GM21786 (cell line): ENCODE measurements at regions not wholly inside any gene's neighbourhood (a gene's known extent, or its start where the extent isn't known, plus 50 kb on each side); places are given as distances from the start of the nearest gene placed in this dataset.
"Not testable (repeated sequence)": the region's sequence is repeated elsewhere in the genome, so short reads cannot be mapped to it uniquely, and the experiment has no call there.

Experiments used
- ATAC-seq: cut with Tn5 transposase; IDR thresholded peaks from one replicate; pipeline ENCODE4 v1.9.1; 2021; ENCODE audit not compliant: unreplicated experiment

DNA sequence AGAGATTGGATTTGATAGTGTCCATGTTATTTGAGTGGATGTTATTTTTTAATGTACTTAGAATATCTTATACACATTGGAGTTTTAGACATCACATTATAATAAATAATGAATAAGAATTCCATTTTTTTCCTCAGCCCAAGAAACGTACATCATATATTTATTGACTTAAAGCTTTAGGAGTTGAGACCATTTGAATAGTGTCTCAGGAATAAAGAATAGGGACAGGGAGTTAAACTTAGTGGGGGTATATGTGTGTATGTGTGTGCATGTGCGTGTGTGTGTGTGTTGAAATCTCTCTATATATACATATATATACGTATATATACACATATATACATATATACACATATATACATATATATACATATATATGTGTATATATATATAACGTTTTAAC is 542.9 kb upstream of the CHD1 start:
- ATAC-seq = not testable (repeated sequence)

DNA sequence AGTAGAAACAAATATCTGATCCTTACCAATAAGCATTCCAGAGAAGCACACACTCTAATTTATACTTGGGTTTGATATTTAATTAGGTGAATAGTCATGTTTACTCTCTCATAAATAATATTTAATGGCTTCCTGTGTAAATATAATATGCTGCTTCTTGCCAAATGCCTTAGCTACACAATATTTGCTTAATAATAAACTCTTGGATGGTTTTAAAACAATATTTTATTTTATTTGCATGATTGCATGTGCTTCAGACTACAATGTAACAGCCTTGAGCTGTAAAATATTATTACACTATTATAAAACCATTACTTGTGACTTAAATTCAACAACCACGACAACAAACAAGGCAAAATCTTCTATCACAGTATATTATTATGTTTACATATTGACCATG is 542.4 kb upstream of the CHD1 start:
- not testable (repeated sequence) for ATAC-seq

DNA sequence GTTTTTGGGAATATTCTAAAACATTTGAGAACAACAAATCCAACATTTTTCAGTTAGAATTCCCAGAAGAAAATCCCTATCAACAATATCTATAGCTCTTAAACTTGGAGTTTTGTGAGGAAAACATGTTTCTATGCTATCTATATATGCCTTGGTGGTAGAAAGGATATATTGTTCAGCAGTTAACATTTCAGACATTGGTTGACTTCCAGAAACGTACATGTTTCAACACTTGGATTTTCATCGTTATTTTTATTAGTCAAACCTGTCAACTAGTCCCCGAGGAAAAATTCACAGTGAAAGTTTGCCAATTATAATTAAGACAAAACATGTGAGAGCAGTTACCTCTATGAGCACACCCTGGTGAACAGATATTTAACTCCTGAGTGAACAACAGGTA is 541.8 kb upstream of the CHD1 start:
- not testable (repeated sequence) for ATAC-seq

DNA sequence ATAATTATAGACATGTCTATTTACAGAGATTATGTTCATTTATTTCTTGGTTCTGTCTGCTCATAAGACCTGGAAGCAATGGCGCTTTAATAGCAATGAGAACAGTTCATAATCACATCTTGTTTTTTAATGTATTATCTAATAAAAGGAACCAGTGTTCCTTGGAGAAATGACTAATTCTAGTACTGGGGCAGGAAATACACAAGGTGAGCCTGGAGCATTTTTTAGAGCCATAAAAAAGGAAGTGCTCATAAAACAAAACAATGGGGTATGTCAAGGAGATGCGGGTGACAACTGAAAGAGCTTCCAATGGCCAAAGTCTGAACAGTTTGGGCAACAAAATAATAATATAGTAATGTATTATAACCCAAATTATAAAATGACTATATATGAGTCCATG is 531.9 kb upstream of the CHD1 start:
- ATAC-seq = no peak

DNA sequence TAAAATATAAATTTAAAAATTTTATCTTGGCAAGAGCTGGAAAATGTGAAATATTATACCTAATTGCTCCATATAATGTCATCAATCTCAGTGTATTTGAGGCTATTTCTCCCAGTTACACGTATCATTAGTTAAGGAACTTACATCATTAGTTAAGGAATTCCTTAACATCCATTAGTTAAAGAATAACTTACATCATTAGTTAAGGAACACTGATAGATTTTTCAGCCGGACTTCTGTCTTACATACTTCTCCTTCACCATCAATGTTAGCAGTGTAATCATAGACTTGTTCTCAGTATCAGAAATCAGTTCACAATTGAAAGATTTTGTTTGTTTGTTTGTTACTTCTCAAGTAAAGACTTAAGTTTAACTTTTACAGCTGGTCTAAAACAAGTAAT is 524.4 kb upstream of the CHD1 start:
- no peak for ATAC-seq

DNA sequence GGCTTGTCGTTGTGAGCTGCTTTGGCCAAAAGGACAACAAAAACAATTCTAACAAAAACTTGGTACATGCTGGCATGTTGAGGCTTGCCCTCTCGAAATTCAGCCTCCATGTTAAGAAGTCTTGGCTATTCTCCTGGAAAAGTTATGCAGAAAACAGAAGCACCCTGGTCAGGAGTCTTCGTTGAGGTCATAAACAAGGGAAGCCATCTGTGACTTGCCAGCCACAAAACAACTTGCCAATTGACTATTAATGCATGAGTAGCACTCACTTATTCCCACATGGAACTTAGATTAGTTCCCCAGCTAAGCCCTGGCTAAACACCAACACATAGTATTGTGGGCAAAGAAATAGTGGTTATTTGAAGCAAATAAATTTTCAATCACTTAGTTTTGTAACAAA is 521.0 kb upstream of the CHD1 start:
- no peak for ATAC-seq

DNA sequence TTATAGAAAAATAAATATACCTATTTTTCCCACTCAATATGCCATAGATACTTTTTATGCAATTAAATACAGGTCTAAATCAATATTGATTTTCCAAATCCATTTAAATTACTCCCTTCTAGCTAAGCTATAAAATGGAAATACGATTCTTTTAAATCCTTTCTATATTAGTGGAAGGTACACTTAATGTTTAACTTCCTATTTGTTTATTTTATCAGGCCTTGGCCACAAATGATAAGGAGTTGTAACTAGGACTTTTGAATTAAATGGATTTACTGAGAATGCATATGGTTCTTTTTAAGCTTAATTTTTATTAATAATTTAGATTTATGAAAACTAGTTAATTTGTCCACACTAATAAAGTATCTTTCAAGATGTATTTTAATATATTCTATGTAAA is 517.0 kb upstream of the CHD1 start:
- ATAC-seq = no peak

DNA sequence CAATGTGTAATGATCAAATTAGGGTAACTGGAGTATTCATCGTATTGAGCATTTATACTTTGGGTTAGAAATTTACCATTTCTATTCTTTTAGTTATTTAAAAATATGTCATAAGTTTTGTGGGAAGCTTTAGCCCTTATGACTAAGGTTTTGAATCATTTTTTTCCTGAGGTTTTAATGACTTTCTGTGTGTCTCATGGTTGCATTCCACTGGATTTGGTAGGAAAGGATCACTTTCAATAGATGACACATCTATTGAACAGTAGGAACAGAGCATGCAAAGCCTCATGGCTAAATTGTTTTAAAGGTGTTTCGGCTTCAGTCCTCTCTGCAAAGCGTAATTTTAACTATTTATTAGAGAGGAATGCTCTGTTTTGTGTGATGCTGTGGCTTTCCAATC is 512.4 kb upstream of the CHD1 start:
- no peak for ATAC-seq

DNA sequence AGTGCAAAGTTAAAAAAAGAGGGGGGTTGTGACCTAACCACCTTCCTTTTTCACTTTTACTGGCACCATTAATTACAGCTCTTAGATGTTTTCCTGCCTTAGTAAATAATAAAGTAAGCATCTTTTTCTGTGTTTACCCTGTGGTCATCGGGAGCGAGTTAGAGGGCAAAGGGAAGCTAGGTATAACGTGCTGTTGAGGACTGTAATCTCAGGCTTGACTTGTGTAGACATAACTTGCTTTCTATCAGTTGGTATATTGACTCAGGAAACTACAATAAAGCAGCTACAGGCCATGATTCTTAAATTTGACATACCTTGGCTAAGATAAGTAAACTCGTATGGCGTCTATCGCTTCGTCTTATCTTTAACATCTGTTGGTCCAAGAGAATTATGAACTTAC is 509.8 kb upstream of the CHD1 start:
- ATAC-seq = no peak

DNA sequence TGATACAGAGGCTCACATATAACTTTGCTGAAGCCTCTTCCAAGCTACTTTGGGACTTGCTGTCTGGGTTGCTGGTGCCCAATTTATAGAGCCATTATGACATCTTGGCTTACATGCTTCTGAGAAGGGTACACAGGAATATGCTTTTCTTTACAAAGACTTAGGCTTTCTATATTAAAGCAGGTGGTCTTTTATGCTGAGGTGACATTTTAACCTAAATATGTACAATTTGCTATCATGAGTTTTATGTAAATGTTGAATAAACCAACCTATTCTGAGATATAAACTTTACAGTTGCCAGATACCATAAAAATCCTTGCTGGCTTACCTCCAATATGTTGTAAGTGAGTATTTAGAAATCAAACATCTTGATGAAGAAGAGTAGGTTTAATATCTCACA is 509.2 kb upstream of the CHD1 start:
- ATAC-seq = no peak

DNA sequence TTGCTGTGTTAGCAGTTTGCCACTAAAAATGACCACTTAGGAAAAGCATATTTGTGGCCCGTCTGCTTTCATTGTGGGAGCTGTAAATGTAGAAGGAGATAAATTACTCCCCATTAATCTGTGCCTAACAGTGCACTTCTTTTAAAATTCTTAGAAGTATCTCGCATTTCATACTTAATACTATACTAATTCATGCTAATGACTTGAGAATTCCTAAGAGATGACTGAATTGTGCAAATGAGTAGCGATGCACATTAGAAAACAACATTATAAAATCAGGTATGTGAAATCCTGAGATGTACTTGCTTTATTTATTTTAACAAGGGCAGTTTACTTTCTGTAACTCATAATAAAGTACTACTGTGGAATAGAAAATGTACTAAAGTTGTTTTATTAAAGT is 494.6 kb upstream of the CHD1 start:
- ATAC-seq = not testable (repeated sequence)

DNA sequence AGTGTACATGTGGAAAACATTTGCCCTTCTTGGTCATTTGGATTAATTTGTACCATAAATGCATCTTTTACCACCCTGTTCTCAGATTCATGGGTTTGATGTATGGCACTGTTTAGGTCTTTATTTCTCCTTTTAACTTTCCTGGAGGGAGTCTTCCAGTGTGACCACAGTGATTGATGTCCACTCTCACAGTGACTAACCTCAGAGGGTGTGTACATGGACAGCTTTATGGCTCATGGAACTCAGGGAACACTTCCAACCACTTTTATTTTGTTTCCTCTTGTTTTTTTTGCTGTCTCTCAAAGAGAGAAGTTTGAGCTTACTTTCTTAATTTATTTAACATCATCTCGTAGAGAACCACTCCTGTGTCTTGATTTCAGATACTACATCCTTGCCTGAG is 489.8 kb upstream of the CHD1 start:
- ATAC-seq = not testable (repeated sequence)

DNA sequence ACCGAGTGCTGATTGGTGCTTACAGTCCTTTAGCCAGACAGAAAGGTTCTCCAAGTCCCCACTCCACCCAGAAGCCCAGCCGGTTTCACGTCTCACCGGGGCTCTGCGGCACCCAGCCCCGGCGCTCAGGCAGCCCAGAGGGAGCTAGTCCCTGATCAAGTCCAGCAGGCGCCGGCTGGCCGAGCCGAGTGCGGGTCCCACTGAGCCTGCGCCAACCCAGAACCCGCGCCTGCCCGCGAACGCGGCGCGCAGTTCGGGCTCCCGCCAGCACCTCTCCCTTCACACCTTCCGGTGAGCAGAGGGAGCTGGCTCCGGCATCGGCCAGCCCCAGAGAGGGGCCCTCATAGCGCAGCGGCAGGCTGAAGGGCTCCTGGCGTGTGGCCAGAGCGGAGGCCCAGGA is 481.6 kb upstream of the CHD1 start:
- ATAC-seq = not testable (repeated sequence)

DNA sequence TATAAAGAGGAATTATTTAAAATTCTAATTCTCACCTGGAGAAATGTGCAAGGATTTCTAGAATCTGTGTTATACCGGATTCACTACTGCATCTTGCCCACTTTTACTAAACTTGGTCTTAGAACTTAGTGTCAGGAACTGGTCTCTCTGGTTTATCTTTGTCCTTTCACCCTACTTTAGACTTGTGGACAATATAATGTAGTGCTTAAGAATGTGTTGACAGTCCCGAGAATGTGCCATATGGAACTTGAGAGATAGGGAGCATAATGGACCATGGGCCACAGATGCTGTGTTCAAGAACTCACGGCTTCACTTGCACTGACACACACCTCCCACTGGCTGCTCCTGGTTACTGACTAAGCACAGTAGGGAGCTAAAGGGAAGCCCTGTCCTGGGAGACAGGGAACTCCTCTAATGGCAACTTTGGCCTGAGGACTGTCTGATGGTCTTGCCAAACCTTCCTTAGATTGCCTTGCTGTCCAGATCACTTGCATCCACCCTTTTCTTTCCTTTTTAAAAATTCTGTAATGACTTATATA is 476.0 kb upstream of the CHD1 start:
- ATAC-seq = not testable (repeated sequence)

DNA sequence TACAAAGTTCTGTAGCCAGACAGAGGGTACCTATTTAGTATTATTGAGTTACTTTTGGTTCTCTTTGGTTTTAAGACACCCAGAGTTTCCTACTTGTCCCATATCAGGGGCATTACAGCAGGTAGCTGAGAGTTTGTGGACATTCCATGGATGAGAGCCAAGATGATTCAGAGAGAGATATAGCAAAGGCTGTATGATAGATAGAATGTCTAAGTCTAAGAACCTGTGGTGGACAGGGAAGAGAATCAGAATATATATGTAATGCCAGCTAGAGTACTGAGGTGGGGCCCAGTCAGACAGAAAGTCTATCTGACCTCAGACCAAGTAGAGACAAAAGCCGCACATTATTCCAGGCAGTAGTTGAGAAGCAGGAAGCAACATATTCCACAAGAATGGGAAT is 471.8 kb upstream of the CHD1 start:
- not testable (repeated sequence) for ATAC-seq

DNA sequence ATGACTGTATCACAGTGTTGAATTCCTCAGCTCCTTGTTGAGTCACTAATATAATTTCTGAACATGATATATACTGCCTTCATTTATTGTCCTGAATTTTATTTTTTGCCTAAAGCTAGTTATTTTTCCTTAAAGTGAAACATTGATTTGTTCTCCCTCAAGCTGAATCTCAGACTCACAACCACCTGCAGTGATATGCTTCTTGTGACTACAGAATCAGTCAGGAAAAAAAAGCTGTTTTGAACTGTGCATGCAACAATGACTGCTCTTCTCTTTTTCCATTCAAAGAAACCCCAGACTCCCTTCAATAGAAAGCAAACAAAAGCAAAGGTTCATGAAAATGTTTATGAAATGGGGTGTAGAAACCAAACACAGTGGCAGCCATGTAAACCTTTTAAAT is 470.2 kb upstream of the CHD1 start:
- ATAC-seq = no peak

DNA sequence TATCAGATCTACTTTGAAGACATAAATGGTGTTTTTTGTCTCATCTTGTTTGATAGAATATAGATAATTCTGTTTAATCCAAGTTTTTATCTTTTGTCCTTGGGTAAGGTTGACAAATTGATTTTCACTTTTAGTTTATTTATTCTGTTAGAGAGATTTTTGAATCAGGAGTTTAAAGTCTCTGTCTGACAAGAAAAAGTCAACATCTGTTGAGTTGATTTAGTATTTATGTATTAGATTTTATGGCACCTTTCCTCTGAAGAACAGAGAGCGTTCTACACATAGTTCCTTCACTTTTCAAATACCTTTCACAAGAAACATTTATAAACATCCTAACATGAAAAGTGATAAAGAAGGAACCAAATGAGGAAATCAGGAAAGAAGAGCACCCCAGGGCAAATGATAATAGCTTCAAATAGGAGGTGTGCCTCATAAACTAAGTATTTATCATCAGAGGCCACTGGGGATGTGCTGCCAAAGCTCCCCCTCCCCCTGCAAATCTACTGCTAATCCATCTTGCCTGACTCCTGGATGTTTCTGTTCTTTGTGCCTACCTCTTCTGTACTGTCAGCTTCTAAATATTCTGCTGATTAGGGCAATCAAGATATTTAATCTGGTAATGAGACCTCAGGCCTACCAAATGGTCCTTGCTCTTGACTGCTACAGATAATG is 457.7 kb upstream of the CHD1 start:
- ATAC-seq = no peak

DNA sequence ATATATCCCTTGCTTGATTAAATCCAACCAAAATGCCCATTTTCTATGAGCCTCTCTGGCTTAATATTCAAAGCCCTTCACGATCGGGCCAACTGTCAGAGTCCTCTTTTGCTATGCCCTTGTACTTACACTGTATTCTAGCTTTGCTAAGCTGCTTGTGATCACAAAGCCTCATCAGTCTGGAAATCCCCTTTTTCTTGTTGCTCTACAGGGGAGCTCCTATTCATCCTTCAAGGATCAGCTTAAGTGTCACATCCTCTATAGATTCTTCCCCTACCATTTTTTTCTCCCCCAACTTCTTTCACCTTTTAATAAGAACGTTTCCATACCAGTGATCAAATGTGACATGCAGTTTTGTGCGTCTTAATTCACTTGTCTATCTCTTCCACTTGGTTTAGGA is 450.4 kb upstream of the CHD1 start:
- no peak for ATAC-seq

DNA sequence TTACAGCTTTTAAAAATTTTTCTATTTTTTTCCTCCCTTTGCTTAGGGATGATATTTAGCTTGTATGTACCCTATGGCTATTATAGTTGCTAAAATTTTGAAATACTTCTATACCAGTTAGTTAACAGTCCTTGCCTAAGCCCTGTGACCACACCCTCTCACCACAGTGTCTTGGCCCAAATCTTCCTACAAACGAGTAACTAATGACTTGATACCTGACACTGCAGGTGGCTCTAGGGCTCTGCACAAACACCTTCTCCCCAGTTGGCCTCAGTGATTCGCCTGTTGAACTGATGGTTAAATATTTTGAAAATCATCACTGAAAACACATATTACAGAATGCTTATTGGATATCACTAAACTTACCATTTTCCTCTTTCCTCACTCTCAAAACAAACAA is 449.6 kb upstream of the CHD1 start:
- no peak for ATAC-seq

DNA sequence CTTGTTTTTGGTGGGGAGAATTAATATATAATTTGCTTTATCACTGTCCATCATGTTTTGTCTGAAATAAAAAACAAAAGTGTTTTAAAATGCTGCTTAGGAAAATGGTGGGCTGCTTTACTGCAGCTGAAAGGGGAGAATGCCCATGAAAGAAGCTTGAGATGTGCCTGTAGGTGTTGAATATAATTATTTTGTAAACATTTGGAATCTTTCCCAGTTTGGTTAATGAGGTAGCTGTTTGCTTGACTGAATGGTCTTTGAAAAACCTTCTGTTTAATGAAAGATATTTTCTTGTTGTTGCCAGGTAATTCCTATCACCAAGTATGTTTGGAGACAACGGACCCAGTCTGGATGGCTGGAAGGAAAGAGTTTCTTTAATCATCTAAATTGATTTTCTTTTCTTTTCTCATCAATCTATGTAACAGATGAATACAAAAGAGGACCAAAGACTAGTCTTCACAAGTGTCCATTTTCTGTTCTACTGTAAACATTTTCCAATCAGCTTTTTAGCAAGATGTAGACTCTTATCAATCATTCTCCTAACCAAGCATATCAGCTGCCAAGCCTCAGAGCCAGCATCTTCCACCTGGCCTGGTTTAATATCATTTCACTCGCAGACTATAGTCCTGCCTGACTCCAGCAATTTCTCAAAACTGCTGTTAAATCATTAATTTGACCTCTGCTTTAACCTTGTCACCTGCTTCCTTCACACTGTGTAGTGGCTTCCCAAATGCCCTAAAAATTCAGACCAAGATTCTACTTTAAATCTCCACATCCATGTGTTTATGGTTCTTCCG is 441.2 kb upstream of the CHD1 start:
- ATAC-seq = no peak

DNA sequence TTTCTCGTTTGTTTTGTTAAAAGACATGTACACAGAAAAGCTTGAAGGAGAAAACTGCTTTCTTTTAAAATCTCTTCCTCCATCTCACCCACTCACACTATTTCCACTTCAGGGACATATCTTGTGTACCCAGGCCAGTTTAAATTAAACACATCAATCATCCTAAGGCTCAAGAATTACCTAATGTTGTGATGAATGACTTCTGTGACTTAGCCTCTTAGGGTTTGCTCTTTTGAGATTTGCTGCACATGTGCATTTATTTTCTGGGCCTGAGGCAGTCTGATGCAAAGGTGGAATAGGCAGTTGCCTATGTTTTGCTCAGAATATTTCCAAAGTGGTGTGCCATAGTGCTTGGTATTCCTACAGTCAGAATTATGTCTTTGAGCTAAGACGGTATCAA is 439.9 kb upstream of the CHD1 start:
- ATAC-seq = no peak

DNA sequence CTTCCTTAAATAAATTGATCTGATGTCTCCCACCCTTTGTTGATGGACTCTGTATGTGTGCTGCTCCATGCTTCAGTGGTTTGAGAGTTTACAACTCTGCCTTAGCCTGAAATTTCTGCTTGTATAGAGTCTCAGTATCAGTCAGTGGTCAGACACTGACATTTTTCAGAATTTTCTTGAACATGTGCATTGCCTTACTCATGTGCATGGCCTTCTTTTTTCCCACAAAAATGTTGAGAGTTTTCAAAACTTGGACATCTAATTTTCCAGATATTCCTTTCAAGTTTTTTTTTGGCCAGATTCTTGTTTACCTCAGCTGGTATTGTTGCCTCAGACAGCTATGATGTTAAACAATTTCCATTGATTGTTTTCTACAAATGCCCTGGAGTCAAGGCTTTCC is 427.1 kb upstream of the CHD1 start:
- ATAC-seq = no peak
